GM13977 (cell line): ENCODE measurements at regions not wholly inside any gene's neighbourhood (a gene's known extent, or its start where the extent isn't known, plus 50 kb on each side); places are given as distances from the start of the nearest gene placed in this dataset.
"Not testable (repeated sequence)": the region's sequence is repeated elsewhere in the genome, so short reads cannot be mapped to it uniquely, and the experiment has no call there.

Experiments used
- DNase-seq: peaks from one replicate; pipeline ENCODE4 v3.0.0; 2012; ENCODE audit warnings: low spot score
- in situ Hi-C: fragments of 300-500 bp; cut with MboI; formaldehyde crosslinking; loops from one replicate; pipeline ENCODE4 v1.12.0; 2022; ENCODE audit warnings: low sequenced_read_pairs, low pct_unique_long_range_greater_than_20kb, mixed read lengths, inconsistent platforms; ENCODE audit not compliant: unreplicated experiment
- TF ChIP-seq, protein P1 (sequence below): IDR thresholded peaks from 2 replicates; pipeline ENCODE4 v1.5.1; 2012; ENCODE audit warnings: mild to moderate bottlenecking, control low read depth; ENCODE audit not compliant: insufficient read depth; ENCODE audit errors: extremely low read depth, missing control alignments

DNA sequence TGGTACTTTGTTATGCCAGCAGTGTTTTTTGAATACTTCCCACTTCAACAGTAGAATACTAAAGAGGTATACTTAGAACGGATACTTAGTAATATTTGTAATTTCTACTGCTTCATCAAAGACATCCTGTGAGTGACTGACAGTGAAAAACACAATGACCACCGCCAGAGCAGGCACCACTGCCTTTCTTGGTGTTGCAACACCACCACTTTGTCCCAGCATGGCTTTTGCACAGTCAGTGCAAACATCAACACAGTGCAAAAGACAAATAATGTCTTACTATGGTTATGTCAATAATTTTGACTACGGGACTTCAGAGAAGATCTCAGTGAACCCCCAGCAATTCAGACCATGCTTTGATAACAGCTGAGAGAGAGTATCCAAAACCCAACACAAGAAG is 220.5 kb downstream of the RBM26 start:
- in situ Hi-C loops = no loop called here
- TF ChIP-seq, protein P1, sequence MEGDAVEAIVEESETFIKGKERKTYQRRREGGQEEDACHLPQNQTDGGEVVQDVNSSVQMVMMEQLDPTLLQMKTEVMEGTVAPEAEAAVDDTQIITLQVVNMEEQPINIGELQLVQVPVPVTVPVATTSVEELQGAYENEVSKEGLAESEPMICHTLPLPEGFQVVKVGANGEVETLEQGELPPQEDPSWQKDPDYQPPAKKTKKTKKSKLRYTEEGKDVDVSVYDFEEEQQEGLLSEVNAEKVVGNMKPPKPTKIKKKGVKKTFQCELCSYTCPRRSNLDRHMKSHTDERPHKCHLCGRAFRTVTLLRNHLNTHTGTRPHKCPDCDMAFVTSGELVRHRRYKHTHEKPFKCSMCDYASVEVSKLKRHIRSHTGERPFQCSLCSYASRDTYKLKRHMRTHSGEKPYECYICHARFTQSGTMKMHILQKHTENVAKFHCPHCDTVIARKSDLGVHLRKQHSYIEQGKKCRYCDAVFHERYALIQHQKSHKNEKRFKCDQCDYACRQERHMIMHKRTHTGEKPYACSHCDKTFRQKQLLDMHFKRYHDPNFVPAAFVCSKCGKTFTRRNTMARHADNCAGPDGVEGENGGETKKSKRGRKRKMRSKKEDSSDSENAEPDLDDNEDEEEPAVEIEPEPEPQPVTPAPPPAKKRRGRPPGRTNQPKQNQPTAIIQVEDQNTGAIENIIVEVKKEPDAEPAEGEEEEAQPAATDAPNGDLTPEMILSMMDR = no peak
- no peak for DNase-seq

DNA sequence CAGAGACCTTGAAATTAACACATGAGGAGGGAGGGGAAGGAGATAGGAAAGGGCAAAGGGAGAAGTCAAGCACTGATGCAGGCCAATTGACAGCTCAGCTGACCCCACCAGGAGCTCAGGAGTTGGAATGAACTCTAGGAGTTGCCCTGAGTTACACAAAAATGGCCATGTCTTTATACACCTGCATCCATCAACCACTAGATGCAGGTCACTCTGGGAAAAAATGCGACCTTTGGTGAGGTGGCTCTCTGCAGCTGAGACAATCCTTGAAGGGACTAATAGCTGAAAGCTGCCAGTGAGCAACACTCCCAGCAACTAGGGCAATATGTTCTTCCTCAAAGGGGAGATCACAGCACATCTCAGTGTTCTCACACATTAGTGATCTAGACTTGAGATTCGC is 222.8 kb downstream of the RBM26 start:
- TF ChIP-seq, protein P1 = no peak
- in situ Hi-C loops = no loop called here
- DNase-seq = no peak

- DNase-seq, in situ Hi-C loops: not testable (repeated sequence)
Observed at GRCh38 chr13:79173691-79174090, 232.4 kb downstream of the RBM26 start.

DNA sequence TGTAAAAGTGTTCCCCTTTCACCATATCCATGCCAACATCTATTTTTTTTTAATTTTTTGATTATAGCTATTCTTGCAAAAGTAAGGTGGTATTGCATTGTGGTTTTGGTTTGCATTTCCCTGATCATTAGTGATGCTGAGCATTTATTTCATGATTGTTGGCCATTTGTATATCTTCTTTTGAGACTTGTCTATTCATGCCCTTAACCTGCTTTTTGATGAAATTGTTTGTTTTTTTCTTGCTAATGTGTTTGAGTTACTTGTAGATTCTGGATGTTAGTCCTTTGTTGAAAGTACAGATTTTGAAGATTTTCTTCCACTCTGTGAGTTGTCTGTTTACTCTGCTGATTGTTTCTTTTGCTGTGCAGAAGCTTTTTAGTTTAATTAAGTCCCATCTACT is 233.1 kb downstream of the RBM26 start:
- DNase-seq, in situ Hi-C loops: not testable (repeated sequence)

DNA sequence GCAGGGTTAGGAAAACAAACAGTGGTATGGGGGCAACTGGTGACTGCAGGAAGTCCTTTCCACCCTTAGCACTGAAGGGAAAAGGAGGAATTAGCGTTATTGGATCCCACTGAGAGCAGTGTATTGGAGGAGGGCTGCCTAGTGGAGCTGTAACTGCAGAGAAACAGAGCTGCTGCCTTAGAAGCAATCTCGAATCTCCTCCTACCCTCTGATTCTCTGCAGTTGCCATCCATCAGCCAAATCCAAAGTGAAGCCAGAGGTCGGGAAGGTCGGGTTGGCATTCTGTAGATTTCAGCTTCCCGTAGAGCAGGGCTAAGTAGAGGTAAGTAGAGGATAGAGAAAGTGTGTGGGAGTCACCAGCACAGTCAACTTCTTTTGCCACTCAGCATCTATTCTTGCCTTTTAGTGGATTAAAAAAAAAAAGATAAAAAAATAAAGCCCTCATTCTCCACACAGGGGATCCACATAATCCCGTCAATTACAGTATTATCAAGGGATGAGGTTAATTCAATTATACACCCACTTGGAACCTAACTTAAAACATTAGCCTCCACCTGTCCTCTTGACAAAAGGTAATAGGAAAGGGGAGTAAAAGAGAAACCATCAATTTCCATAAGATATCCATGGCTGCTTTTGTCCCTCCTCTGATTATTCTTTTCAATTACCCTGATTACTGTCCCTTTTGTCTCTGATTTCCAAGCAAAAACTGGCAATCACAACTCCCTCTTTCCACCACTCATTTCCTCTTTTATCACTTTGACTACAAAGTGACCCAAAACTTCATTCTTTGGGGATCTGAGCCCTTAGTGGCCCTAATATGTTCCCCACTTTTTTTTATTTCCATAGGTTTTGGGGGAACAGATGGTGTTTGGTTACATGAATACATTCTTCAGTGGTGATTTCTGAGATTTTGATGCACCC is 234.7 kb downstream of the RBM26 start:
- in situ Hi-C loops = no loop called here
- no peak for DNase-seq
- TF ChIP-seq, protein P1 = no peak

DNA sequence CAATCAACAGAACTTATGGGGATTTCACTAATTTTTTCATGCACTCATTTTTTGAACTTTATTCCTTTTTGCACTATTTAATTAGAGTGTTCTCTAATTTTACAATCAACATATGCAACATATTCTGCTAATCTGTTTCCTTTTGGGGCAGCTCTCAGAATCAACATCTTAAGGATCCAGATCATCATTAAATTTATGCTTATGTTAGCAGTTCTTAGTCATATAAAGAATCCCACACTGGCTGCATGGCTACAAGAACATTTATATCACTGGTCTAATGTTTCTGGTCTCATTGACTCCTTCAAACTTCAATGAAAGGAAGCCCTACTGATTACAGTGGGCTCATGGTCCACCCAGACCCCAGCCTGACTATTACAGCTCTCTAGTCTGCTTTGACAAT is 245.2 kb downstream of the RBM26 start:
- in situ Hi-C loops = no loop called here
- TF ChIP-seq, protein P1 = no peak
- DNase-seq = no peak

- in situ Hi-C loops = no loop called here
- no peak for DNase-seq
- TF ChIP-seq, protein P1 = no peak
Observed at GRCh38 chr13:79155883-79156282, 250.2 kb downstream of the RBM26 start.
